ENCODE measurements at regions not wholly inside any gene's neighbourhood (a gene's known extent, or its start where the extent isn't known, plus 50 kb on each side); places are given as distances from the start of the nearest gene placed in this dataset.

GRCh38 chr18:61133783-61134182, 199.4 kb upstream of the CDH20 start (continued):
- TF ChIP-seq ZBTB33 (CRISPR knock-in tag; IDR thresholded peaks at IDR 0.05) = no peak
- no peak for TF ChIP-seq ZNF780A (CRISPR knock-in tag; IDR thresholded peaks at IDR 0.05)
- TF ChIP-seq SNRNP70 (optimal IDR thresholded peaks at IDR 0.05; ENCODE audit: low read depth, low read length) = no peak

GRCh38 chr18:61136711-61137251, 196.4 kb upstream of the CDH20 start:
- DNase-seq (ENCODE audit: extremely low read depth in 1 of 4, low spot score in 3 of 4) (no peak), FAIRE-seq (no peak), ATAC-seq (no peak)
- H3K79me2 ChIP-seq (ENCODE audit: control insufficient read depth, insufficient read depth, low read length) = no peaks in the 10 kb centered on the region
- H3K9me3 ChIP-seq (replicated peaks; ENCODE audit: control insufficient read depth, insufficient read depth, low read depth, low read length) = no peaks in the 10 kb centered on the region
- 0% methylated on average over 2 of the region's 2 CpGs for WGBS (ENCODE audit: insufficient coverage, low coverage, missing lambda C conversion rate)
- no TSS peak for BruUV-seq (replicated peaks)
- in situ Hi-C loops (cut with MboI) (no loop called here), intact Hi-C loops (cut with micrococcal nuclease) (no loop called here)
- ChIA-PET POLR2A (no interaction called here), CTCF (ENCODE audit: low intra/inter-chr PET ratio) (no interaction called here)
- no peak overlapping the region for H3K4me3 ChIP-seq
- no peak overlapping the region for H2AFZ ChIP-seq (ENCODE audit: low read depth, low read length)
- no peak overlapping the region for H3K4me2 ChIP-seq (ENCODE audit: insufficient read depth, low read length)
- no peak overlapping the region for H3K27ac ChIP-seq (ENCODE audit: extremely low read depth, low read depth, low read length)
- no peaks in the 10 kb centered on the region for H3K4me1 ChIP-seq (replicated peaks in 1 of 2; ENCODE audit: control insufficient read depth in 2 of 2, insufficient read depth in 2 of 2, low read length in 2 of 2)
- no peaks in the 10 kb centered on the region for H3K9me1 ChIP-seq (ENCODE audit: control insufficient read depth, insufficient read depth, low read length)
- no peaks in the 10 kb centered on the region for H3K36me3 ChIP-seq (ENCODE audit: control insufficient read depth, insufficient read depth, low read length)
- no peak overlapping the region for H3K9ac ChIP-seq (ENCODE audit: insufficient read depth in 1 of 2, low read depth in 2 of 2, low read length in 2 of 2)
- H3K27me3 ChIP-seq (ENCODE audit: control insufficient read depth in 2 of 2, insufficient read depth in 2 of 2, low read length in 2 of 2) = no peaks in the 10 kb centered on the region
- no peaks in the 10 kb centered on the region for H4K20me1 ChIP-seq (replicated peaks; ENCODE audit: control insufficient read depth, insufficient read depth, low read length)
- TF ChIP-seq ETV6 (IDR thresholded peaks at IDR 0.05; ENCODE audit: borderline replicate concordance in 1 of 2, low read depth in 2 of 2, low read length in 1 of 2) = no peak
- no peak for TF ChIP-seq ETV6 (CRISPR knock-in tag; IDR thresholded peaks at IDR 0.05; ENCODE audit: borderline replicate concordance)
- TF ChIP-seq E2F5 (CRISPR knock-in tag; IDR thresholded peaks at IDR 0.05) = no peak
- TF ChIP-seq PREB (CRISPR knock-in tag; IDR thresholded peaks at IDR 0.05) = no peak
- TF ChIP-seq ZNF431 (CRISPR knock-in tag; IDR thresholded peaks at IDR 0.05) = no peak
- TF ChIP-seq NR2C2 (CRISPR knock-in tag; IDR thresholded peaks at IDR 0.05) = no peak
- no peak for TF ChIP-seq NR2C2 (tag; IDR thresholded peaks at IDR 0.05)
- TF ChIP-seq SNIP1 (IDR thresholded peaks at IDR 0.05; ENCODE audit: low read depth) = no peak
- no peak for TF ChIP-seq CHAMP1 (IDR thresholded peaks at IDR 0.05)
- no peak for TF ChIP-seq USF1 (CRISPR knock-in tag; IDR thresholded peaks at IDR 0.05)
- no peak for TF ChIP-seq FOXK2 (conservative IDR thresholded peaks at IDR 0.05 in 1 of 2, IDR thresholded peaks at IDR 0.05 in 1 of 2; ENCODE audit: low read depth in 2 of 2)
- TF ChIP-seq RFX1 (IDR thresholded peaks at IDR 0.05) = no peak
